Ovary (tissue), 3 donors: ENCODE measurements at regions not wholly inside any gene's neighbourhood (a gene's known extent, or its start where the extent isn't known, plus 50 kb on each side); places are given as distances from the start of the nearest gene placed in this dataset.

Experiments used
- EP300 ChIP-seq: sonication (generic); formaldehyde crosslinking; IDR thresholded peaks from one replicate; pipeline ENCODE4 v1.6.1; 2017; ENCODE audit warnings: antibody characterized with exemption
- POLR2A ChIP-seq: fragments of 450-650 bp; IDR thresholded peaks from one replicate; pipeline ENCODE4 v1.6.1; 2017; ENCODE audit warnings: antibody characterized with exemption, mild to moderate bottlenecking, moderate library complexity
- TF ChIP-seq, protein P1 (sequence below), 3 donors: fragments of 450-650 bp in 2 of 3; fragments of 200-600 bp in 1 of 3; IDR thresholded peaks; one replicate each; pipeline versions ENCODE4 v1.5.1 to v1.8.0; 2016 to 2022; ENCODE audit warnings: antibody characterized with exemption in 3 of 3, mild to moderate bottlenecking in 1 of 3
- donor health status: DM: no; HTN: no; CAD: no.

DNA sequence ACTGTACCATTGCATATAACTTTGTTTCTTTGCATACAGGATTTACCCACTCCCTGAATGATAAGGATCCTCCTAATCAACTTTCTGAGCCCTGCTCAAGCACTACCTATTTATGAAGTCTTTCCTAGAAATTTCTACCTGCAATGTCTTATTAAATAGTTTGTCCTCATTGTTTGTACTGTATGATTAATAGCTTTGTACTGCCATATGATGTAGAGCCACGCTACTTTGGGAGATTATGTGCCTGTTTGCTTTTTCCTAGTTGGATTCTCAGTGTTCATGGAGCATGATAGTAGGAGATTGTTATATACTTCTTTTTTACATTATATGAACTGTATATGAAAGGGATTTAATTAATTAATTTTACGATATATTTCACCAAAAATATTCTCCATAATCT lies 327.1 kb upstream of the GALNT5 start:
- TF ChIP-seq POLR2A (no peak), EP300 (no peak)
- TF ChIP-seq, protein P1, sequence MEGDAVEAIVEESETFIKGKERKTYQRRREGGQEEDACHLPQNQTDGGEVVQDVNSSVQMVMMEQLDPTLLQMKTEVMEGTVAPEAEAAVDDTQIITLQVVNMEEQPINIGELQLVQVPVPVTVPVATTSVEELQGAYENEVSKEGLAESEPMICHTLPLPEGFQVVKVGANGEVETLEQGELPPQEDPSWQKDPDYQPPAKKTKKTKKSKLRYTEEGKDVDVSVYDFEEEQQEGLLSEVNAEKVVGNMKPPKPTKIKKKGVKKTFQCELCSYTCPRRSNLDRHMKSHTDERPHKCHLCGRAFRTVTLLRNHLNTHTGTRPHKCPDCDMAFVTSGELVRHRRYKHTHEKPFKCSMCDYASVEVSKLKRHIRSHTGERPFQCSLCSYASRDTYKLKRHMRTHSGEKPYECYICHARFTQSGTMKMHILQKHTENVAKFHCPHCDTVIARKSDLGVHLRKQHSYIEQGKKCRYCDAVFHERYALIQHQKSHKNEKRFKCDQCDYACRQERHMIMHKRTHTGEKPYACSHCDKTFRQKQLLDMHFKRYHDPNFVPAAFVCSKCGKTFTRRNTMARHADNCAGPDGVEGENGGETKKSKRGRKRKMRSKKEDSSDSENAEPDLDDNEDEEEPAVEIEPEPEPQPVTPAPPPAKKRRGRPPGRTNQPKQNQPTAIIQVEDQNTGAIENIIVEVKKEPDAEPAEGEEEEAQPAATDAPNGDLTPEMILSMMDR (IDR thresholded peaks at IDR 0.05), result no peak
